Small intestine (tissue), 7 donors: ENCODE measurements at regions not wholly inside any gene's neighbourhood (a gene's known extent, or its start where the extent isn't known, plus 50 kb on each side); places are given as distances from the start of the nearest gene placed in this dataset.

Experiments
- DNase-seq, 2 donors: peaks; one replicate each; pipeline versions ENCODE4 v3.0.0 to v3.0.0-alpha.2; 2013
- FAIRE-seq: peaks from 2 replicates; lab custom pipeline; 2012; peaks lifted over from hg19 to GRCh38; lab: Jason Lieb, UNC
- H3K27ac ChIP-seq, 3 donors: one replicate each; pipeline ENCODE4 v1.5.1; 2013; ENCODE audit warnings: low read length in 2 of 3, mild to moderate bottlenecking in 2 of 3, control low read depth in 1 of 3, inconsistent platforms in 1 of 3, low read depth in 1 of 3, moderate library complexity in 1 of 3
- H3K27me3 ChIP-seq, 3 donors: one replicate each; pipeline ENCODE4 v1.6.1; 2013; ENCODE audit warnings: low read length in 3 of 3, inconsistent platforms in 1 of 3; ENCODE audit not compliant: control insufficient read depth in 3 of 3, insufficient read depth in 3 of 3
- H3K36me3 ChIP-seq, 3 donors: one replicate each; pipeline ENCODE4 v1.6.1; 2013; ENCODE audit warnings: low read length in 3 of 3, inconsistent platforms in 1 of 3, low read depth in 1 of 3, mild to moderate bottlenecking in 1 of 3, moderate library complexity in 1 of 3; ENCODE audit not compliant: control insufficient read depth in 3 of 3, insufficient read depth in 2 of 3
- H3K4me1 ChIP-seq, 3 donors: one replicate each; pipeline ENCODE4 v1.6.1; 2013; ENCODE audit warnings: low read length in 2 of 3, inconsistent platforms in 1 of 3, low read depth in 1 of 3, mild to moderate bottlenecking in 1 of 3, moderate library complexity in 1 of 3; ENCODE audit not compliant: control insufficient read depth in 3 of 3, insufficient read depth in 2 of 3
- H3K4me3 ChIP-seq, 3 donors: one replicate each; pipeline ENCODE4 v1.5.1; 2013; ENCODE audit warnings: low read length in 3 of 3, control low read depth in 1 of 3, inconsistent platforms in 1 of 3, low read depth in 1 of 3, mild to moderate bottlenecking in 1 of 3, moderate library complexity in 1 of 3
- H3K9me3 ChIP-seq, 2 donors: one replicate each; pipeline ENCODE4 v1.6.1; 2013; ENCODE audit warnings: low read depth in 1 of 2, low read length in 1 of 2; ENCODE audit not compliant: control insufficient read depth in 2 of 2, insufficient read depth in 1 of 2
- WGBS, 3 donors: extraction: QIAGEN DNeasy Blood & Tissue Kit; methylation state at CpG; one replicate each; pipeline ENCODE4 v1.1.7; 2013; 5-methylcytosine and 5-hydroxymethylcytosine counted together
- donor health status: healthy with polysubstance abuse.
- donor health status: control.
- donor health status: control.
- donor health status: Bipolar disorder and iron deficiency.
- donor health status: healthy.

DNA sequence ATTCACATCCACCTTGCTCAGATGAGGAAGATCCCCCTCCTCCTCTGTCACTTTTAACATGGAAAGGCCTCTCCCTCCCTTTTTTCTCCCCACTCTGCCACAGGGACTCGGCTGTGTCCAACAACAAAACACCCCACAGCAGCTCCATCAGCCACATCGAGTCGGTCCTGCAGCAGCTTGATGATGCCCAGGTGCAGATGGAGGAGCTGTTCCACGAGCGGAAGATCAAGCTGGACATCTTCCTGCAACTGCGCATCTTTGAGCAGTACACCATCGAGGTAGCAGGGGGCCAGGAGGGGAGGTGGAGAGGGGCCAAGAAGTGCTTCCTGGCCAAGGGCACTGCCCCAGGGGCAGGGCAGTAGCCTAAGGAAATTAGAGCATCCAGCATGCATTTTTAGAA lies 331.7 kb upstream of the UMPS start:
- Histone ChIP-seq H3K27ac (peak overlapping the region in 1 of 3 donors; percentile 75), H3K36me3 (peaks cover 0 to 4% (median 0%) of the 10 kb centered on the region in 3 donors), H3K9me3 (no peaks in the 10 kb centered on the region), H3K4me1 (peaks cover 0 to 45% (median 0%) of the 10 kb centered on the region in 3 donors), H3K27me3 (no peaks in the 10 kb centered on the region), H3K4me3 (no peak overlapping the region)
- DNase-seq (no peak), FAIRE-seq (no peak)
- WGBS, 3 donors: 89 to 92% (median 90%) methylated on average over 7 of the region's 7 CpGs

DNA sequence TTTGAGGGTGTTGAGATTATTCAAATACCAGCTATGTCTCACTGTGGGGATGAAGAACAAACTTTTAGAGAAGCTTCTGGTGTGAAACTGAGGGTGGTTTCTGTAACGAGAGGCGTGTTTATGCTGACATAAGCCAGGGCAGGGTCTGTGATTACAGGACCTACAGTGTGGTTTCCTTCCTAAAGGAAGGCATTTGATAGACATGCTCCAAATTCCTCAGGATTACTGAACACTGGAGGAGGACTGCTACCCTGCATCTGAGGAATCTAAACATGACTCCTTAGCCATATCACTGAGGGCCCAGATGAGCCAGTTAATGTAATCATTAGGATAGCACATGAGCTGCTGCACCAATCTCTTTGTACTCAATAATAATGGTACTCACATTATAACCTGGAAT lies 328.4 kb upstream of the UMPS start:
- 83 to 85% (median 84%) methylated on average over 2 of the region's 2 CpGs for WGBS, 3 donors
- Histone ChIP-seq H3K36me3 (no peaks in the 10 kb centered on the region), H3K9me3 (no peaks in the 10 kb centered on the region), H3K27me3 (no peaks in the 10 kb centered on the region), H3K4me3 (no peak overlapping the region), H3K4me1 (peaks cover 0 to 22% (median 0%) of the 10 kb centered on the region in 3 donors), H3K27ac (peak overlapping the region in 1 of 3 donors; percentile 2)
- no peak for FAIRE-seq
- DNase-seq: no peak

DNA sequence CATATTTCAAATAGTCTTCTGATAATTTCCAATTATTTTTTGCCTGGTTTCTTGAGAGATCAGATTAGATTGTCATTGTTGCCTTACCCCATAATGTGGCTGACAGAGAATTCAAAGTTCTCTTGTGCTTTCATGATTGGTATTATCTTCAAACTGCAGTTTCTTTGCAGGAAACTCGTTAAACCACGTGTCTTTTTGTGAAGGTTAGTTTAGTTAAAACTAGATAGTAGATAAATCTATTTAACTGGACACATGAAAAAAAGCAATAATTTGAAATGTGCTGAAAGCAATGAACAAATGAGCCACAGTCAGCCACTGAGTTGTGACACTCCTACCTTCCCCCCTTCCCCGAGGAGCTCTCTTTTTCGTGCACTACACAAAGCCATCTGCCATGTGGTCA lies 327.5 kb upstream of the UMPS start:
- FAIRE-seq: no peak
- H3K27ac ChIP-seq: peak overlapping the region in 1 of 3 donors; percentile 30
- H3K4me3 ChIP-seq: no peak overlapping the region
- 69 to 80% (median 71%) methylated on average over 4 of the region's 4 CpGs for WGBS, 3 donors
- H3K4me1 ChIP-seq: peaks cover 0 to 12% (median 0%) of the 10 kb centered on the region in 3 donors
- DNase-seq: no peak
- H3K27me3 ChIP-seq: no peaks in the 10 kb centered on the region
- no peaks in the 10 kb centered on the region for H3K9me3 ChIP-seq
- no peaks in the 10 kb centered on the region for H3K36me3 ChIP-seq

DNA sequence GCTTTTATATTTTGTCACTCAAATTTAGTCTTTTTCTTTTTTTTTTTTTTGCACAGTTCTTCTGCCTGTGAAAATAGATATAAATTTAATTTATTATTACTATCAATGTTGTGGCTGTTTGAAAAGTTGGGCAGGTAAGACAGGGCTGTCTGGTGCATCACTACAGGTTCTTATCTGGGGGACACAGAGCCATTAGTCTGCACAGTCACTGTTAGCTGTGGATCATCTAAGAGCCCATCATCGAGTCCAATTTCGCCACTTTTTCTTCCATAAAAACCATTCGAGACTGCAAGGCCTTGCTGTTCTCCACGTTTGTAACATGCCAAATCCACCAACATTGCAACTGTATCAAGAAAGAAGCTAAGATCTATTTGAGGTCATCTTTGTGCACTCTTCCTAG lies 325.6 kb upstream of the UMPS start:
- H3K36me3 ChIP-seq: no peaks in the 10 kb centered on the region
- no peak overlapping the region for H3K4me3 ChIP-seq
- no peaks in the 10 kb centered on the region for H3K27me3 ChIP-seq
- WGBS, 3 donors: 75 to 86% (median 84%) methylated on average over 4 of the region's 4 CpGs
- no peak for FAIRE-seq
- DNase-seq: no peak
- H3K9me3 ChIP-seq: no peaks in the 10 kb centered on the region
- H3K4me1 ChIP-seq: peaks cover 0 to 6% (median 0%) of the 10 kb centered on the region in 3 donors
- no peak overlapping the region for H3K27ac ChIP-seq

DNA sequence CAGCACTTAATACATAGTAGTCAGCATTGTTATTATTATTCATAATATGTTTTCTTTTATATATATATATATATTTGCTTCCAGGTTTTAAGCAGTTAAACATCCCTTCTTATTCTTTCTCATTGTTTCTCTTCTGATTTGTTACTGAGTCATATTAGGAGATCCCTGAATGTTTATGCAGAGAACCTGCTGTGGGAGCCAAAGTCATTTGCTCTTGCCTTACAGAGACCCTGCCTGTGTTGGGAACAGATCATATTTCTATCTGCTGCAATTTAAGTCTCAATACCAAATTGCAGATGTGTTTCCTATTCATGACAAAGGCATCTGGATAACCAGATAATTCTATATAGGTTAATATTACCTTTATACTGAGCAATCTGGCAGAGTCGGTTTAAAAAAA lies 323.0 kb upstream of the UMPS start:
- 91 to 100% (median 97%) methylated on average over 1 of the region's 1 CpG for WGBS, 3 donors
- FAIRE-seq: no peak

DNA sequence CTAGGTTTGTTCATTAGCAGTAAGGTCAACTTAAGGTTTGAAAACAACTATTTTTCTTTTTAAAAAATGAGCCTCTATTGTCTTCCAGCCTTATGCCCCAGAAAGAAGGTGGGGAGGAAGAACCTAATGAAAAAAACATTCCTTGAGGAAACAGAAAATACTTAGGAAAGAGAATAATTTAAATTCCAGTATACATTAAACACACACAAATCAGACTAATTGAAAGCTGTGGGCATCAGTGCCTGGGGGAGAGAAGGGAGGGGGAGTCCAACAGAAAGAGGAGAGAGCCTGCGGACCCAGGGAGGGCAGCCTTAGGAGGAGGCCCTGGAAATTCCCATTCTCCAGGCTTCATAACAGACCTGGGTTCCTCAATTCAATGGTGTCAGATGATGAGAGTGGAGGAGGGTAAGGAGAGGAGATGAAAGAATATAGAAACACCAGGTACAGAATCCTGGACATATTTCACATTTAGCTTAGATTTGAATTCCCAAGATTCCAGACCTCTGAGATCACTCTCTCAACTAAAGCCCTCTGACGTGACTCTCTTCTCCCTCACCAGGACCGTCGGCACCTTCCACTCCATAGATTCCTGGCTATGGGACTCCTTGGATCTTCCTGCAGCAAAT lies 320.5 kb upstream of the UMPS start:
- WGBS, 3 donors: 92 to 95% (median 94%) methylated on average over 4 of the region's 4 CpGs
- Histone ChIP-seq H3K4me1 (peaks cover 0 to 18% (median 0%) of the 10 kb centered on the region in 3 donors), H3K9me3 (no peaks in the 10 kb centered on the region), H3K4me3 (no peak overlapping the region), H3K36me3 (peaks cover 0 to 2% (median 0%) of the 10 kb centered on the region in 3 donors), H3K27me3 (no peaks in the 10 kb centered on the region), H3K27ac (no peak overlapping the region)
- no peak for FAIRE-seq
- no peak for DNase-seq

More for the DNA sequence above, 323.0 kb upstream of the UMPS start:
- no peak for DNase-seq
- Histone ChIP-seq H3K27ac (no peak overlapping the region), H3K27me3 (no peaks in the 10 kb centered on the region), H3K36me3 (no peaks in the 10 kb centered on the region), H3K9me3 (no peaks in the 10 kb centered on the region), H3K4me1 (peaks cover 0 to 7% (median 0%) of the 10 kb centered on the region in 3 donors), H3K4me3 (no peak overlapping the region)

DNA sequence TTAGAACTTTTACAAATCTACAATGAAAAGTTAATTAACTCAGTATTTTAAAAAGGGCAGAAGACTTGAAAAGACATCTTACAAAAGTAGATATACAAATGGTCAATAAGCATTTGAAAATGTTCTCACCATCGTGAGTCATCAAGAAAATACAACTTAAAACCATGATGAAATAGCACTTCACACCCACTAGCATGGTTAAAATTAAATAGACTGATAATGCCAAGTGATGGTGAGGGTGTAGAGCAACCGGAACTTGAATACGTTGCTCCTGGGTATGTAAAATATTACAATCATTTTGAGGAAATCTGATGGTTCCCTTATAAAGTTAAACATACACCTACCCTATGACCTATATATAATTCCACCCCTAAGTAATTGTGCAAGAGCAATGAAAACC lies 319.8 kb upstream of the UMPS start:
- peaks cover 0 to 23% (median 0%) of the 10 kb centered on the region in 3 donors for H3K4me1 ChIP-seq
- no peak for DNase-seq
- peaks cover 0 to 2% (median 0%) of the 10 kb centered on the region in 3 donors for H3K36me3 ChIP-seq
- H3K4me3 ChIP-seq: no peak overlapping the region
- H3K27me3 ChIP-seq: no peaks in the 10 kb centered on the region
- no peaks in the 10 kb centered on the region for H3K9me3 ChIP-seq
- FAIRE-seq: no peak
- H3K27ac ChIP-seq: no peak overlapping the region
- 79 to 84% (median 84%) methylated on average over 3 of the region's 3 CpGs for WGBS, 3 donors

DNA sequence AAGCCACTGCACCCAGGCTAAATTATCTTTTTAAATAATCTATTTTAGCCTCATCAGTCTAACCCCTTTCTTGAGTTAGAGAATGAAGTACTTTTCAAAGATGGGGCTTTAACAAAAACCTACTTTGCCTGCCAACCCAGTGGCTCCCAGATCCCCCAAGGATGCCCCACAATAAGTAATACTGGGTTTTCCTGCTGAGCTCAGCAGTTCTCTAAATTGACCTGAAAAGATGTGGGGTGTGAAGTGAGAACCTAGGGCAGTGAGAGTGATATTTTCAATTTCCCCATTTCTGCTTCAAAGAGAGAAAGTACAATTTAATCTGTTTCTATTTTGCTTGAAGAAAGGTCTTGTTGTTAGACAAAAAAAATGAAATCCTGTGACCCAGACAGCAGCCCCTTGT lies 318.5 kb upstream of the UMPS start:
- Histone ChIP-seq H3K9me3 (no peaks in the 10 kb centered on the region), H3K36me3 (peaks cover 0 to 2% (median 0%) of the 10 kb centered on the region in 3 donors), H3K27me3 (no peaks in the 10 kb centered on the region), H3K4me3 (no peak overlapping the region), H3K4me1 (peaks cover 0 to 23% (median 0%) of the 10 kb centered on the region in 3 donors), H3K27ac (no peak overlapping the region)
- DNase-seq (no peak), FAIRE-seq (no peak)

DNA sequence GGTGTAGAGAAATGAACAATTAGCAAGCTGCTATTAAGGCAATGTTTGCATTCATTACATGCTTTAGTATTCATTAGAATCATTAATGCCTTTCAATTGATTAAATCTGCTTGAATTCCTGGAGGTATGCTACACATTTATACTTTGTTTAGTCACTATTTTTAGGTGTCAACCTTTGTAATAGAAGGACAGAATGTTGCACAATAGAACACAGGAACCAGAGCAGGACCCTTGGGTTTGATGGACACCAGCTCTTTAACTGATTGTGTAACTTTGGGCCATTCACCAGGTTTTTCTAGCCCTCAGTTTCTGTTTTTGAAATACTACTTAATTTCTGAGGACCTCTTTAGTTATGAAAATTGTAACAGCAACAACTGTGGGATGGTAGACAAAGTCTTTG lies 317.6 kb upstream of the UMPS start:
- H3K4me1 ChIP-seq: peaks cover 0 to 23% (median 0%) of the 10 kb centered on the region in 3 donors
- no peak for DNase-seq
- no peaks in the 10 kb centered on the region for H3K27me3 ChIP-seq
- FAIRE-seq: no peak
- H3K9me3 ChIP-seq: no peaks in the 10 kb centered on the region
- H3K36me3 ChIP-seq: peaks cover 0 to 2% (median 0%) of the 10 kb centered on the region in 3 donors
- no peak overlapping the region for H3K27ac ChIP-seq
- no peak overlapping the region for H3K4me3 ChIP-seq
